Caco-2 (cell line): ENCODE measurements at regions not wholly inside any gene's neighbourhood (a gene's known extent, or its start where the extent isn't known, plus 50 kb on each side); places are given as distances from the start of the nearest gene placed in this dataset.

Experiments used
- BruUV-seq: library from RNA; stranded (reverse); fragments of 400-500 nt; replicated peaks from 2 replicates; lab custom pipeline; 2021; lab: Mats Ljungman, UMichigan
- CTCF ChIA-PET: fragments of 300-600 bp; sonication (Branson Sonifier 250); formaldehyde crosslinking; loops from one replicate; lab custom pipeline; 2022; ENCODE audit warnings: antibody characterized with exemption; lab: Charles Lee
- POLR2A ChIA-PET: fragments of 300-600 bp; sonication (Branson Sonifier 250); formaldehyde crosslinking; loops from one replicate; lab custom pipeline; 2022; ENCODE audit warnings: antibody characterized with exemption; lab: Charles Lee
- DNase-seq, 2 experiments: peaks; one replicate each; pipeline versions ENCODE4 v3.0.0 to v3.0.0-alpha.2; 2020 to 2022
- H3K27me3 ChIP-seq: replicated peaks from 2 replicates; pipeline ENCODE4 v1.6.0; 2011; ENCODE audit warnings: low read length; ENCODE audit not compliant: control insufficient read depth, insufficient read depth
- H3K36me3 ChIP-seq: 2 replicates; pipeline ENCODE4 v1.5.1; 2011; ENCODE audit warnings: low read length; ENCODE audit not compliant: control insufficient read depth, insufficient read depth
- H3K4me1 ChIP-seq: fragments of 250-450 bp; sonication (Bioruptor Pico); 2 replicates; pipeline ENCODE4 v1.5.1; 2020; ENCODE audit warnings: mild to moderate bottlenecking
- H3K4me3 ChIP-seq: 2 replicates; pipeline ENCODE4 v1.5.1; 2011; ENCODE audit warnings: low read depth, mild to moderate bottlenecking, control low read depth, low read length
- H3K9me3 ChIP-seq: fragments of 250-450 bp; sonication (Bioruptor Pico); 2 replicates; pipeline ENCODE4 v1.5.1; 2020; ENCODE audit warnings: mild to moderate bottlenecking, moderate library complexity
- H3K27ac Mint-ChIP-seq: one replicate; pipeline ENCODE4 v1.8.0; 2022; ENCODE audit warnings: mixed read lengths; ENCODE audit not compliant: unreplicated experiment
- H3K27me3 Mint-ChIP-seq: one replicate; pipeline ENCODE4 v1.8.0; 2022; ENCODE audit warnings: mixed read lengths; ENCODE audit not compliant: insufficient read depth, unreplicated experiment
- H3K36me3 Mint-ChIP-seq: one replicate; pipeline ENCODE4 v1.8.0; 2022; ENCODE audit warnings: mild to moderate bottlenecking, mixed read lengths; ENCODE audit not compliant: insufficient read depth, unreplicated experiment
- H3K4me1 Mint-ChIP-seq: one replicate; pipeline ENCODE4 v1.8.0; 2022; ENCODE audit warnings: low read depth, mixed read lengths; ENCODE audit not compliant: unreplicated experiment
- H3K4me3 Mint-ChIP-seq: one replicate; pipeline ENCODE4 v1.8.0; 2022; ENCODE audit warnings: mild to moderate bottlenecking, moderate library complexity, mixed read lengths; ENCODE audit not compliant: unreplicated experiment
- H3K9me3 Mint-ChIP-seq: one replicate; pipeline ENCODE4 v1.8.0; 2022; ENCODE audit warnings: mixed read lengths; ENCODE audit not compliant: unreplicated experiment
- CTCF ChIP-seq, 2 experiments: fragments of 200-600 bp in 1 of 2; IDR thresholded peaks; 1 replicate in 1 of 2; 2 replicates in 1 of 2; pipeline versions ENCODE4 v1.5.1 to v1.8.0; 2011 to 2022; ENCODE audit warnings: antibody characterized with exemption in 1 of 2, control low read depth in 1 of 2, inconsistent platforms in 1 of 2, low read depth in 1 of 2, low read length in 1 of 2, mild to moderate bottlenecking in 1 of 2, moderate library complexity in 1 of 2; ENCODE audit not compliant: insufficient read depth in 1 of 2, severe bottlenecking in 1 of 2, unreplicated experiment in 1 of 2
- intact Hi-C: fragments of 100-400 bp; cut with micrococcal nuclease; formaldehyde crosslinking; loops from one replicate; pipeline ENCODE4 v1.10.0; 2022; ENCODE audit not compliant: unreplicated experiment

- H3K4me3 Mint-ChIP-seq = no peak overlapping the region
- no TSS peak for BruUV-seq
- H3K9me3 Mint-ChIP-seq = no peaks in the 10 kb centered on the region
- Histone ChIP-seq H3K27me3 (no peaks in the 10 kb centered on the region), H3K4me3 (no peak overlapping the region), H3K9me3 (no peaks in the 10 kb centered on the region), H3K4me1 (peaks cover 10% of the 10 kb centered on the region), H3K36me3 (no peaks in the 10 kb centered on the region)
- H3K36me3 Mint-ChIP-seq = no peaks in the 10 kb centered on the region
- intact Hi-C loops = no loop called here
- no peaks in the 10 kb centered on the region for H3K27me3 Mint-ChIP-seq
- no peak for TF ChIP-seq CTCF (IDR thresholded peaks at IDR 0.05; ENCODE audit: insufficient read depth in 1 of 2, low read depth in 1 of 2, low read length in 1 of 2, severe bottlenecking in 1 of 2, unreplicated experiment in 1 of 2)
- H3K4me1 Mint-ChIP-seq = no peaks in the 10 kb centered on the region
- no peak overlapping the region for H3K27ac Mint-ChIP-seq
- DNase-seq = no peak
- POLR2A ChIA-PET = no interaction called here
- CTCF ChIA-PET = interaction anchor here (1.0 kb wide), 1 partner anchor 29 kb away, joined by 3 read pairs; no protein-coding TSS in a partner anchor
Measured at GRCh38 chr1:113013823-113014222, 57.8 kb upstream of the SLC16A1 start.

- Mint-ChIP-seq H3K9me3 (no peaks in the 10 kb centered on the region), H3K36me3 (no peaks in the 10 kb centered on the region), H3K4me1 (no peaks in the 10 kb centered on the region), H3K27me3 (no peaks in the 10 kb centered on the region), H3K27ac (no peak overlapping the region), H3K4me3 (no peak overlapping the region)
- no peaks in the 10 kb centered on the region for H3K36me3 ChIP-seq
- no peak overlapping the region for H3K4me3 ChIP-seq
- ChIA-PET CTCF (no interaction called here), POLR2A (no interaction called here)
- TF ChIP-seq CTCF (IDR thresholded peaks at IDR 0.05; ENCODE audit: insufficient read depth in 1 of 2, low read depth in 1 of 2, low read length in 1 of 2, severe bottlenecking in 1 of 2, unreplicated experiment in 1 of 2) = no peak
- intact Hi-C loops = no loop called here
- H3K9me3 ChIP-seq = no peaks in the 10 kb centered on the region
- no peak for DNase-seq
- no peaks in the 10 kb centered on the region for H3K27me3 ChIP-seq
- H3K4me1 ChIP-seq = peaks cover 10% of the 10 kb centered on the region
- no TSS peak for BruUV-seq
Measured at GRCh38 chr1:113014508-113014907, 58.5 kb upstream of the LRIG2 start.

GRCh38 chr1:113018911-113019310, 54.1 kb upstream of the LRIG2 start:
- no peaks in the 10 kb centered on the region for H3K9me3 Mint-ChIP-seq
- DNase-seq = no peak

More at GRCh38 chr1:113018911-113019310, 54.1 kb upstream of the LRIG2 start:
- Mint-ChIP-seq H3K36me3 (no peaks in the 10 kb centered on the region), H3K4me1 (peaks cover 9% of the 10 kb centered on the region), H3K4me3 (no peak overlapping the region), H3K27me3 (no peaks in the 10 kb centered on the region), H3K27ac (no peak overlapping the region)
- ChIA-PET POLR2A (no interaction called here), CTCF (no interaction called here)
- H3K4me3 ChIP-seq = no peak overlapping the region
- intact Hi-C loops = no loop called here
- no peaks in the 10 kb centered on the region for H3K9me3 ChIP-seq
- H3K36me3 ChIP-seq = no peaks in the 10 kb centered on the region
- TF ChIP-seq CTCF (IDR thresholded peaks at IDR 0.05; ENCODE audit: insufficient read depth in 1 of 2, low read depth in 1 of 2, low read length in 1 of 2, severe bottlenecking in 1 of 2, unreplicated experiment in 1 of 2) = no peak
- peaks cover 8% of the 10 kb centered on the region for H3K4me1 ChIP-seq
- no TSS peak for BruUV-seq
- H3K27me3 ChIP-seq = no peaks in the 10 kb centered on the region
